GM23248 (cell line): ENCODE measurements at regions not wholly inside any gene's neighbourhood (a gene's known extent, or its start where the extent isn't known, plus 50 kb on each side); places are given as distances from the start of the nearest gene placed in this dataset.

Experiments used
- EZH2 ChIP-seq: fragments of 200-600 bp; sonication (generic); IDR thresholded peaks from 2 replicates; pipeline ENCODE4 v1.6.1; 2018; ENCODE audit warnings: antibody characterized with exemption, mild to moderate bottlenecking; ENCODE audit not compliant: insufficient read depth, poor library complexity, severe bottlenecking
- EZH2phosphoT487 ChIP-seq: fragments of 200-600 bp; sonication (generic); IDR thresholded peaks from 2 replicates; pipeline ENCODE4 v1.6.1; 2018; ENCODE audit warnings: antibody characterized with exemption, moderate library complexity, mild to moderate bottlenecking, low read depth; ENCODE audit not compliant: insufficient read depth

DNA sequence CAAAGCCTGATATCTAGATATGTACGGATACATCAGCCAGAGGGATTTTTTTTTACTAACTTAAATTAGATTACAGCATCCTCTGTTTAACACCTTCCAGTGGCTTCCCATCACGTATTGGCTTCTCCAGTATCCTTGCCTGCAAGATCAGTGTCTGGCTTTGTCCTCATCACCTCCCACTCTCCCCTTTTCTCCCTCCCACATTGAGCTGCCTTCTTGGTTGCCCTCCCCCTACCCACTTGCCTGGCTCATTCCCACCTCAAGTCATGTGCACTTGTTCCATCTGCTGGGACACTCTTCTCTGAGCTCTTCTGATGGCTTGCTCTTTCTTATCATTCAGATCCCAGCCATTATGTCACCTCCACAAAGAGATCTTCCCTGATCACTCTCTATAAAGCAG, 75.9 kb upstream of the NALF2 start:
- TF ChIP-seq EZH2phosphoT487, result no peak
- no peak for TF ChIP-seq EZH2
